Nephron (organoid): ENCODE measurements at regions not wholly inside any gene's neighbourhood (a gene's known extent, or its start where the extent isn't known, plus 50 kb on each side); places are given as distances from the start of the nearest gene placed in this dataset.

Experiments
- H3K27ac Mint-ChIP-seq, 3 experiments: 2 replicates each; pipeline ENCODE4 v1.8.0; 2020; ENCODE audit warnings: mixed read lengths in 3 of 3, mild to moderate bottlenecking in 2 of 3, moderate library complexity in 1 of 3
- H3K27me3 Mint-ChIP-seq: 2 replicates; pipeline ENCODE4 v1.8.0; 2021; ENCODE audit warnings: low read depth, mild to moderate bottlenecking, moderate library complexity, mixed read lengths
- H3K36me3 Mint-ChIP-seq: 2 replicates; pipeline ENCODE4 v1.8.0; 2020; ENCODE audit warnings: low read depth, mixed read lengths
- H3K4me1 Mint-ChIP-seq: 2 replicates; pipeline ENCODE4 v1.8.0; 2020; ENCODE audit warnings: mixed read lengths
- H3K4me3 Mint-ChIP-seq, 3 experiments: 2 replicates each; pipeline ENCODE4 v1.8.0; 2020; ENCODE audit warnings: mild to moderate bottlenecking in 3 of 3, mixed read lengths in 3 of 3, moderate library complexity in 2 of 3
- H3K9me3 Mint-ChIP-seq: 2 replicates; pipeline ENCODE4 v1.8.0; 2020; ENCODE audit warnings: mixed read lengths
- CTCF ChIP-seq, 3 experiments: fragments of 200-600 bp; sonication (generic); IDR thresholded peaks; one replicate each; pipeline ENCODE4 v1.5.0; 2021; ENCODE audit warnings: antibody characterized with exemption in 3 of 3; ENCODE audit not compliant: unreplicated experiment in 3 of 3

GRCh38 chr17:52209507-52209906 lies 51.0 kb upstream of the CA10 start:
- H3K27ac Mint-ChIP-seq, result no peak overlapping the region
- H3K36me3 Mint-ChIP-seq, result no peaks in the 10 kb centered on the region
- H3K4me3 Mint-ChIP-seq, result no peak overlapping the region
- no peaks in the 10 kb centered on the region for H3K9me3 Mint-ChIP-seq
- no peaks in the 10 kb centered on the region for H3K27me3 Mint-ChIP-seq
- no peaks in the 10 kb centered on the region for H3K4me1 Mint-ChIP-seq
- TF ChIP-seq CTCF (IDR thresholded peaks at IDR 0.05; ENCODE audit: unreplicated experiment in 3 of 3), result no peak
